GM19463 (cell line): ENCODE measurements at regions not wholly inside any gene's neighbourhood (a gene's known extent, or its start where the extent isn't known, plus 50 kb on each side); places are given as distances from the start of the nearest gene placed in this dataset.

Experiments
- ATAC-seq: cut with Tn5 transposase; IDR thresholded peaks from one replicate; pipeline ENCODE4 v1.9.1; 2021; ENCODE audit warnings: mild to moderate bottlenecking, moderate library complexity; ENCODE audit not compliant: unreplicated experiment

GRCh38 chr12:67370979-67371378 is 101.8 kb downstream of the CAND1 start:
- no peak for ATAC-seq

GRCh38 chr12:67377021-67377420 is 107.9 kb downstream of the CAND1 start:
- no peak for ATAC-seq

GRCh38 chr12:67377541-67377940 is 108.4 kb downstream of the CAND1 start:
- ATAC-seq: no peak

GRCh38 chr12:67382241-67382871 is 113.2 kb downstream of the CAND1 start:
- no peak for ATAC-seq

GRCh38 chr12:67386869-67387565 is 117.9 kb downstream of the CAND1 start:
- ATAC-seq: no peak

- ATAC-seq: no peak
These were observed 119.4 kb downstream of the CAND1 start for GRCh38 chr12:67388331-67389138.

GRCh38 chr12:67390273-67390672 is 121.1 kb downstream of the CAND1 start:
- no peak for ATAC-seq

- ATAC-seq: no peak
These were observed 121.9 kb downstream of the CAND1 start for GRCh38 chr12:67391034-67391433.

GRCh38 chr12:67391656-67392055 is 122.5 kb downstream of the CAND1 start:
- ATAC-seq: no peak

- no peak for ATAC-seq
These were observed 125.4 kb downstream of the CAND1 start for GRCh38 chr12:67394550-67394949.

- ATAC-seq: no peak
These were observed 131.6 kb downstream of the CAND1 start for GRCh38 chr12:67400742-67401141.

- no peak for ATAC-seq
These were observed 141.1 kb downstream of the CAND1 start for GRCh38 chr12:67410246-67410645.

- ATAC-seq: no peak
These were observed 141.5 kb downstream of the CAND1 start for GRCh38 chr12:67410667-67411067.

- no peak for ATAC-seq
These were observed 142.4 kb downstream of the CAND1 start for GRCh38 chr12:67411562-67411961.

- ATAC-seq: no peak
These were observed 144.4 kb downstream of the CAND1 start for GRCh38 chr12:67413577-67413976.

GRCh38 chr12:67414011-67414715 is 145.0 kb downstream of the CAND1 start:
- no peak for ATAC-seq

- no peak for ATAC-seq
These were observed 146.3 kb downstream of the CAND1 start for GRCh38 chr12:67415473-67415872.

GRCh38 chr12:67419810-67420209 is 150.7 kb downstream of the CAND1 start:
- no peak for ATAC-seq

- no peak for ATAC-seq
These were observed 151.3 kb downstream of the CAND1 start for GRCh38 chr12:67420506-67420905.

- ATAC-seq: no peak
These were observed 152.9 kb downstream of the CAND1 start for GRCh38 chr12:67422081-67422480.

GRCh38 chr12:67424784-67425183 is 155.6 kb downstream of the CAND1 start:
- no peak for ATAC-seq
